HL-60/S4 treated with phorbol 12-myristate 13-acetate at 8.2 ng/mL for 4 days and 3 days (cell line): ENCODE measurements at regions not wholly inside any gene's neighbourhood (a gene's known extent, or its start where the extent isn't known, plus 50 kb on each side); places are given as distances from the start of the nearest gene placed in this dataset.

ENCODE experiments used
- in situ Hi-C: fragments of 300-500 bp; cut with MboI; formaldehyde crosslinking; loops from 2 replicates; pipeline ENCODE4 v1.15.0; 2022; ENCODE audit warnings: low sequenced_read_pairs

DNA sequence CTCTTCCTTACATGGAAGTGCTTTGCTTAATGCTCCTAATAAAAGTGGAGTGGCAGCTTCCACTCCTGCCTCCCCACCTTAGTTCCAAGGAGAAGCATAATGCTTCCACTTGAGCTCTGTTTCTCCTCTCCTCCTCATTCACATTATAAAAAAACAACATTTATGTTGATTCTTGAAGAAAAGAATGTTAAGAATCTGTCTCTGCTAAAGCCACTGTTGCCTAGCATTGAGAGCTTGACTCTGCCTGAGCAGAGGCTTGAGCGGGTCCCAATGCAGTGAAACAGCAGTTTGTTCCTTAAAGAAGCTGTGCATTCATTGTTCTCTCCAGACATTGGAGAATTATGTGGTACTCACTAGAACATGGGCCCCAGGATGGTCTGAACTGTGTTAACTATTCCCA lies 101.5 kb upstream of the GHR start:
- in situ Hi-C loops, result no loop called here

GRCh38 chr5:42337143-42337542 lies 86.1 kb upstream of the GHR start:
- in situ Hi-C loops, result no loop called here

- in situ Hi-C loops, result no loop called here
Observed at GRCh38 chr5:42337607-42338006, 85.6 kb upstream of the GHR start.

DNA sequence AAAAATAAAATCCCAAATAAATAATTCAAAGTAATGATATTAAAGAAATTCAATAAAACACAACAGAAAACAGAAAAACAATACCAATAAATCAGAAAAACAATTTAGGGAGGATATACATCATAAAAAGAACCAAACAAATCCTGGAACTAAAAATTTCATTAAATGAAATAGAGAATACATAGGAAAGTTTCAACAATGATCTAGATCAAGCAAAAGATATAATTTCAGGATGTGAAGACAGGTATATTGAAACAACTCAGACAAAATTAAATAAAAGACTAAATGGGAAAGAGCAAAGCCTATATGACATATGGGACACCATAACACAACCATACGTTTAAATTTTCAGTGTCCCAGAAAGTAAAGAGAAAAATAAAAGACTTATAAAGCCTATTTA lies 85.1 kb upstream of the GHR start:
- in situ Hi-C loops, result no loop called here

GRCh38 chr5:42349163-42349562 lies 74.1 kb upstream of the GHR start:
- in situ Hi-C loops, result no loop called here

GRCh38 chr5:42351956-42352355 lies 71.3 kb upstream of the GHR start:
- in situ Hi-C loops, result no loop called here

DNA sequence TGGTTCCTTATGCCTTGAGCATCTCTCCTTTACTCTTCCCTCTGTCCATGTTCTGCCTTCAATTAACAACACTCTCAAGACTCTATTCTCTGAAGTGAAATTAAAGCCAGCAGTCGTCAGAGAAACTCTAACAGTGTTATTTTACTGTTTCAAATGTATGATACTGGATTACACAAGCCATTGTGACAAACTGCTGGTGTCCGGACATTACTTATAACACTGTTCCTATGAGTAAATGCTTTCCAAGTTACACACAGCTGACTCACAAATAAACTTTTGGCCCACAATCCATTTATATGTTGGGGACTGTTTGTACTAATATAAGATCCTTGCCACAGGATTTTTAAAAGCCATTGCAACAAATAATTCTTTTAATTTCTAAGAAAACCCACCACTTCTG lies 63.2 kb upstream of the GHR start:
- in situ Hi-C loops, result no loop called here

DNA sequence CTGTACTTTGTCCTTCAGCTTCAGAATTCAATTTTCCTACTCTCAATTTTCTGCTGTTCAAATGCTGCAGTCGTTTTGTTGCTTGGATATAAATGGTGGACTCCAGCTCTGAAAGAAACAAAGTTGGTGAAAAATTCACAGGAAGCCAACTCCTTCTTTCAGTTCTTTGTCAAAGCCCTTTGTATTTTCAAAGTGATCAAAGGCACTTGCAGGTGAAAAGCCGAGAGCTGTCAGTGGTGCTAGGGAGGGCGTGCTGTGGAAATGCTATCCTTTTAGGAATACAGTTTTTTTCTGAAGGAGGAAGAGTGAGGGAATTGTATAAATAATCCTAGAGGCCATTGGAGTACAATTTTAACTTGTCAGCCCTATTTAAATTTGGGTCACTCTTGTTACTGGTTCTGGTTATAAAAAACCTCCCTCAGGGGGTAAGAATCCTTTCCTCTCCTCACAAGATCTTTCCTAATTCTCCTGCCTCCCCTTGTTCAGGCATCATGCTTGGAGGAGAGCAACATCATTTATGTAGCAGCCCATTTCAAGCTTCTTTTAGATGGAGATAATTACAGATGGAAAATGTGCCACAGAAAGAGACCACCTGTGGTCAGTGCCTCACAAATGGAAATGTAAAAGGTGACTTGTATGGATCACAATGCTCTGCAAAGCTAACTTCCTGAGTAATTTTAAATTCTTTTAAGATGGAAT lies 62.5 kb upstream of the GHR start:
- in situ Hi-C loops, result no loop called here

GRCh38 chr5:42361315-42361688 lies 61.9 kb upstream of the GHR start:
- in situ Hi-C loops, result no loop called here

GRCh38 chr5:42366051-42366450 lies 57.2 kb upstream of the GHR start:
- in situ Hi-C loops, result no loop called here
